ENCODE measurements at regions not wholly inside any gene's neighbourhood (a gene's known extent, or its start where the extent isn't known, plus 50 kb on each side); places are given as distances from the start of the nearest gene placed in this dataset.

GRCh38 chr1:185495007-185495406 is 178.0 kb upstream of the IVNS1ABP start:
- TF ChIP-seq CTCF (IDR thresholded peaks at IDR 0.05) (no peak), POLR2A (IDR thresholded peaks at IDR 0.05) (no peak)

All from tibial nerve (tissue), 3 donors.